ENCODE measurements at regions not wholly inside any gene's neighbourhood (a gene's known extent, or its start where the extent isn't known, plus 50 kb on each side); places are given as distances from the start of the nearest gene placed in this dataset.

- no peak overlapping the region for H3K9ac ChIP-seq
- no peak overlapping the region for H2AFZ ChIP-seq
- TF ChIP-seq EZH2phosphoT487 (IDR thresholded peaks at IDR 0.05; ENCODE audit: insufficient read depth, low read depth), result no peak
- TF ChIP-seq EZH2 (IDR thresholded peaks at IDR 0.05; ENCODE audit: insufficient read depth, poor library complexity, severe bottlenecking), result no peak
- 51 to 52% methylated on average over 3 of the region's 3 CpGs for WGBS, 2 experiments (ENCODE audit: low coverage in 1 of 2, low lambda C conversion rate in 2 of 2, missing lambda C conversion rate in 2 of 2)
- H3K27me3 ChIP-seq (replicated peaks; ENCODE audit: insufficient read depth), result no peaks in the 10 kb centered on the region
- H3K9me3 ChIP-seq (ENCODE audit: low read depth), result no peaks in the 10 kb centered on the region
- no peak overlapping the region for H3K27ac ChIP-seq
- no peak overlapping the region for H3K4me3 ChIP-seq
- H3K79me2 ChIP-seq (ENCODE audit: insufficient read depth), result peaks cover 47% of the 10 kb centered on the region; the same call in 1 of the 2 replicates
- no peaks in the 10 kb centered on the region for H4K20me1 ChIP-seq (ENCODE audit: insufficient read depth)
- no peaks in the 10 kb centered on the region for H3K9me2 ChIP-seq (ENCODE audit: insufficient read depth)
- no peaks in the 10 kb centered on the region for H3F3A ChIP-seq (ENCODE audit: insufficient read depth)
- no peaks in the 10 kb centered on the region for H3K36me3 ChIP-seq (ENCODE audit: low read depth)
- peaks cover 2% of the 10 kb centered on the region for H3K4me1 ChIP-seq (ENCODE audit: insufficient read depth)
- DNase-seq, result no peak
- in situ Hi-C loops (cut with MboI), result no loop called here
- no peak overlapping the region for H3K4me2 ChIP-seq (ENCODE audit: unreplicated experiment)
These were observed 70.5 kb upstream of the ANO4 start for GRCh38 chr12:100724071-100724470.

- Histone ChIP-seq H3K27ac (no peak overlapping the region), H4K20me1 (ENCODE audit: insufficient read depth) (no peaks in the 10 kb centered on the region; the same call in 1 of the 2 replicates), H3K9ac (no peak overlapping the region), H2AFZ (no peak overlapping the region), H3K27me3 (replicated peaks; ENCODE audit: insufficient read depth) (no peaks in the 10 kb centered on the region), H3K9me2 (ENCODE audit: insufficient read depth) (no peaks in the 10 kb centered on the region), H3K79me2 (ENCODE audit: insufficient read depth) (no peaks in the 10 kb centered on the region), H3K4me1 (ENCODE audit: insufficient read depth) (no peaks in the 10 kb centered on the region), H3K4me2 (ENCODE audit: unreplicated experiment) (no peak overlapping the region), H3K9me3 (ENCODE audit: low read depth) (no peaks in the 10 kb centered on the region), H3K36me3 (ENCODE audit: low read depth) (no peaks in the 10 kb centered on the region), H3K4me3 (no peak overlapping the region), H3F3A (ENCODE audit: insufficient read depth) (no peaks in the 10 kb centered on the region)
- 47% methylated on average over 5 of the region's 5 CpGs for WGBS, 2 experiments (ENCODE audit: low coverage in 1 of 2, low lambda C conversion rate in 2 of 2, missing lambda C conversion rate in 2 of 2)
- TF ChIP-seq EZH2 (IDR thresholded peaks at IDR 0.05; ENCODE audit: insufficient read depth, poor library complexity, severe bottlenecking), result no peak
- TF ChIP-seq EZH2phosphoT487 (IDR thresholded peaks at IDR 0.05; ENCODE audit: insufficient read depth, low read depth), result no peak
- peak; percentile 80 for DNase-seq
- in situ Hi-C loops (cut with MboI), result loop anchor here (10.0 kb wide), 1 partner anchor 59 kb away; no protein-coding TSS in a partner anchor
These were observed 60.6 kb upstream of the ANO4 start for GRCh38 chr12:100733817-100734593.

GRCh38 chr12:100737168-100737567 lies 57.4 kb upstream of the ANO4 start:
- H4K20me1 ChIP-seq (ENCODE audit: insufficient read depth), result no peaks in the 10 kb centered on the region; the same call in 1 of the 2 replicates
- H3K36me3 ChIP-seq (ENCODE audit: low read depth), result no peaks in the 10 kb centered on the region
- in situ Hi-C loops (cut with MboI), result loop anchor here (10.0 kb wide), 1 partner anchor 62 kb away; no protein-coding TSS in a partner anchor
- no peak overlapping the region for H3K4me3 ChIP-seq
- no peak overlapping the region for H3K4me2 ChIP-seq (ENCODE audit: unreplicated experiment)
- H3K9me3 ChIP-seq (ENCODE audit: low read depth), result no peaks in the 10 kb centered on the region
- H3K27me3 ChIP-seq (replicated peaks; ENCODE audit: insufficient read depth), result no peaks in the 10 kb centered on the region
- no peak for TF ChIP-seq EZH2phosphoT487 (IDR thresholded peaks at IDR 0.05; ENCODE audit: insufficient read depth, low read depth)
- no peak for TF ChIP-seq EZH2 (IDR thresholded peaks at IDR 0.05; ENCODE audit: insufficient read depth, poor library complexity, severe bottlenecking)
- no peak for DNase-seq
- no peak overlapping the region for H3K27ac ChIP-seq
- H3K4me1 ChIP-seq (ENCODE audit: insufficient read depth), result no peaks in the 10 kb centered on the region
- H3K79me2 ChIP-seq (ENCODE audit: insufficient read depth), result no peaks in the 10 kb centered on the region
- H3K9me2 ChIP-seq (ENCODE audit: insufficient read depth), result no peaks in the 10 kb centered on the region
- no peak overlapping the region for H3K9ac ChIP-seq
- 54 to 64% methylated on average over 2 of the region's 2 CpGs for WGBS, 2 experiments (ENCODE audit: low coverage in 1 of 2, low lambda C conversion rate in 2 of 2, missing lambda C conversion rate in 2 of 2)
- no peaks in the 10 kb centered on the region for H3F3A ChIP-seq (ENCODE audit: insufficient read depth)
- H2AFZ ChIP-seq, result no peak overlapping the region

GRCh38 chr12:100738086-100738485 lies 56.5 kb upstream of the ANO4 start:
- TF ChIP-seq EZH2 (IDR thresholded peaks at IDR 0.05; ENCODE audit: insufficient read depth, poor library complexity, severe bottlenecking) (no peak), EZH2phosphoT487 (IDR thresholded peaks at IDR 0.05; ENCODE audit: insufficient read depth, low read depth) (no peak)
- no peaks in the 10 kb centered on the region for H3K9me2 ChIP-seq (ENCODE audit: insufficient read depth)
- H3K4me2 ChIP-seq (ENCODE audit: unreplicated experiment), result no peak overlapping the region
- no peaks in the 10 kb centered on the region for H3F3A ChIP-seq (ENCODE audit: insufficient read depth)
- H3K27ac ChIP-seq, result no peak overlapping the region
- no peaks in the 10 kb centered on the region for H3K27me3 ChIP-seq (replicated peaks; ENCODE audit: insufficient read depth)
- H4K20me1 ChIP-seq (ENCODE audit: insufficient read depth), result no peaks in the 10 kb centered on the region
- no peaks in the 10 kb centered on the region for H3K79me2 ChIP-seq (ENCODE audit: insufficient read depth)
- DNase-seq, result no peak
- H3K9ac ChIP-seq, result no peak overlapping the region
- in situ Hi-C loops (cut with MboI), result loop anchor here (10.0 kb wide), 1 partner anchor 63 kb away; no protein-coding TSS in a partner anchor
- H3K9me3 ChIP-seq (ENCODE audit: low read depth), result no peaks in the 10 kb centered on the region
- H2AFZ ChIP-seq, result no peak overlapping the region
- H3K36me3 ChIP-seq (ENCODE audit: low read depth), result no peaks in the 10 kb centered on the region
- WGBS, 2 experiments (ENCODE audit: low coverage in 1 of 2, low lambda C conversion rate in 2 of 2, missing lambda C conversion rate in 2 of 2), result 26 to 37% methylated on average over 2 of the region's 2 CpGs
- no peaks in the 10 kb centered on the region for H3K4me1 ChIP-seq (ENCODE audit: insufficient read depth)
- H3K4me3 ChIP-seq, result no peak overlapping the region
